HG02884 (cell line): ENCODE measurements at regions not wholly inside any gene's neighbourhood (a gene's known extent, or its start where the extent isn't known, plus 50 kb on each side); places are given as distances from the start of the nearest gene placed in this dataset.

Experiments used
- ATAC-seq: cut with Tn5 transposase; IDR thresholded peaks from one replicate; pipeline ENCODE4 v1.9.1; 2021; ENCODE audit warnings: mild to moderate bottlenecking, moderate library complexity; ENCODE audit not compliant: unreplicated experiment

- ATAC-seq: no peak
Observed at GRCh38 chr1:38301040-38301439, 254.4 kb upstream of the POU3F1 start.

- no peak for ATAC-seq
Observed at GRCh38 chr1:38300616-38301015, 254.0 kb upstream of the POU3F1 start.

- ATAC-seq: no peak
Observed at GRCh38 chr1:38297842-38298241, 251.2 kb upstream of the POU3F1 start.

- no peak for ATAC-seq
Observed at GRCh38 chr1:38297246-38297645, 250.7 kb upstream of the POU3F1 start.

GRCh38 chr1:38296047-38296446 lies 249.5 kb upstream of the POU3F1 start:
- ATAC-seq: no peak

GRCh38 chr1:38293567-38293966 lies 247.0 kb upstream of the POU3F1 start:
- ATAC-seq: no peak

- ATAC-seq: no peak
Observed at GRCh38 chr1:38292969-38293368, 246.4 kb upstream of the POU3F1 start.

GRCh38 chr1:38291906-38292521 lies 245.4 kb upstream of the POU3F1 start:
- ATAC-seq: no peak

- ATAC-seq: no peak
Observed at GRCh38 chr1:38291336-38291735, 244.7 kb upstream of the POU3F1 start.

- ATAC-seq: no peak
Observed at GRCh38 chr1:38289034-38289433, 242.4 kb upstream of the POU3F1 start.

GRCh38 chr1:38287547-38287946 lies 241.0 kb upstream of the POU3F1 start:
- no peak for ATAC-seq

- no peak for ATAC-seq
Observed at GRCh38 chr1:38287036-38287435, 240.4 kb upstream of the POU3F1 start.

GRCh38 chr1:38285807-38286530 lies 239.4 kb upstream of the POU3F1 start:
- ATAC-seq: no peak

GRCh38 chr1:38284953-38285352 lies 238.4 kb upstream of the POU3F1 start:
- no peak for ATAC-seq

- ATAC-seq: no peak
Observed at GRCh38 chr1:38283696-38284470, 237.3 kb upstream of the POU3F1 start.

- ATAC-seq: no peak
Observed at GRCh38 chr1:38279148-38279547, 232.6 kb upstream of the POU3F1 start.

GRCh38 chr1:38277646-38278045 lies 231.1 kb upstream of the POU3F1 start:
- ATAC-seq: no peak

GRCh38 chr1:38275960-38276359 lies 229.4 kb upstream of the POU3F1 start:
- no peak for ATAC-seq

- no peak for ATAC-seq
Observed at GRCh38 chr1:38274974-38275373, 228.4 kb upstream of the POU3F1 start.

- ATAC-seq: no peak
Observed at GRCh38 chr1:38273196-38273804, 226.7 kb upstream of the POU3F1 start.

GRCh38 chr1:38272515-38272914 lies 225.9 kb upstream of the POU3F1 start:
- ATAC-seq: no peak
